Muscle of arm (tissue), 1 donor: ENCODE measurements at regions not wholly inside any gene's neighbourhood (a gene's known extent, or its start where the extent isn't known, plus 50 kb on each side); places are given as distances from the start of the nearest gene placed in this dataset.
A peak's percentile ranks its signal among the peaks of the same experiment; 100 is the strongest.

ENCODE experiments used
- DNase-seq: peaks from one replicate; pipeline ENCODE4 v3.0.0-alpha.2; 2013

DNA sequence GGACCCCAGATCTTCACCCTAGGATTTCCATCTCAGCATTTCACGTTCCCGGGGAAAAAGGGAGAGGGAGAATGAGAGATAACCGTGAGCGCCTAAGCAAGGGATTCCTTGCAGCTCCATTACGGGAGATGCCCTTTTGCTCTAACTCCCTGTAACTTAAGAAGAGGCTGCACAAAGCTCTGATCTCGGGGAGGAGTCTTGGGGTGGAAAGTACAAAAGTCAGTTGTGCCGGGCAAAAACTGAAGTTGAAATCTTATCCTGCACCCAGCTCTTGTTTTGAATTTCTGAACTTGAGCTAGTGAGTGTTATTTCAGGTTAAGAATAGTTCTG lies 256.4 kb upstream of the SOX21 start:
- DNase-seq = no peak

DNA sequence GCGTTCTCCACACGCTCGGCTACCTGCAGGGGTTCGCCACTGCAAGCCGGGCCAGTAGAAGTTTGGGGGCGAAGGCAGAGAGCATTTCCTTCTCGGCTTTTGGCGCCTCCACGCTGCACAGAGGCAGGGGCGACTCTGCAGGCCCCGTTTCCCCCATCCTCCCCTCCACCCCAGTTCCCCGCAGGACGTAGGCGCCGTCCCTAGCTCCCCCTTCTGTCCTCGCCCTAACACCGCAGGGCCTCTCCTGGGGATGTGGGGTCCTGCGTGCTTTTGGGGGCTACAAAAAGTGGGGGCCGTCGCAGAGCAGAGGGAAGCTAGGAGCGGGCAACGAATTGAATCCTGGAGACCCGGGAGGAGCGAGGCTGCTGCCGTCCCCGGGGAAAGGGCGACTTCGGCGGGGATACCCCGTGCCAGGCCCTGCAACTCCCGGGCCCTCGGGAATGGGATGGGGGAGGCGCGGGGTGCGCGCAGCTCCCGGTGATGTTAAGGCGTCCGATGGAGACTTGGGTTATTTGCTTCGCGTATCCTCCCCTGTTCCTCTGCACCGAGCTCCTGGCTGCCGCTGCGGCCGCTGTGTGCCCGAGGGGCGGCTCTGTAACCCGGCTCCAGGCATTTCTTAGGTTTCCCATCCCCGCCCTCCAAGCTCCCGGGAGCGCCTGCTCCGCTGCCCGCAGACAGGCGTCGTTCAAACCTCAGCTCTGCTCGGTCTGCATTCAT lies 255.9 kb upstream of the SOX21 start:
- no peak for DNase-seq

DNA sequence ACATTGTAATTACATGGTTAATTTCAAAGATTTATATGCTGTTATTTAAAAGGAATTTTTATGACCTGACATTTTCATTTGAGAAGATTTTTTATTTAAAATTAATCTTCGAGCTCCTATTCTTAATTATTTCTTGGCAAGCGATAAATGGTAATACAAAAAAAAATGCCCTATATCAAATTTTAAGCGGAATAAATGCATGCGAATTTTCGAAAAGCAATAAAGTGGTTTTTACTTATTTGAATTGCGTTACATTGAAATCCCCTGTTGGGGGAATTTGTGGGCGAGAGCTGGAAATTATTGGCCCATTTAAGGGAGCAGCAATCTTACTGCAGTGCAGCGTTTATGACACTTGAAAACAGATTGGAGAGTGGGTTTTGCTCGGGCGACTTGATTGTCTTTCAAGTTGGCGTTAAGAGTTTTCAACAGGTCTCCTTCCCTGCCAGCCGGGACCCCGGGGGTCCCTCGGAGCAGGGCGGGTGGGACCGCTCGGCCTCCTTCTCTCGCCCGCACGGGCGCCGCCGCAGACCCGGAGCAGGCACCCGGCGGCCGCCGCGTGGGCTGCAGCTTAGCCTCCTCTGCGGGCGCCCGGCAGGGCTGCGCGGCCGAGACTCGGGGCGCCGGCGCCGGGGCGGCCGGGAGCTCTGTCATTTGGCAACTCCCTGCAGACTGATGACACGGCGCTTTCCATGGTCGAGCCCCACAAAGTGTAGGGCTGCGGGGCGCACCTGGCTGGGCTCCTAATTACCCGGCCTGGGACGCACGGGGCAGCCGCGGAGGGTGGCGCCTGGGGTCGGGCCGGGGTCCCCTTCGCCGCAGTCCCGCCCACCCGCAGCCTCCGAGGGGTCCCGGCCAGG lies 255.1 kb upstream of the SOX21 start:
- DNase-seq = no peak

DNA sequence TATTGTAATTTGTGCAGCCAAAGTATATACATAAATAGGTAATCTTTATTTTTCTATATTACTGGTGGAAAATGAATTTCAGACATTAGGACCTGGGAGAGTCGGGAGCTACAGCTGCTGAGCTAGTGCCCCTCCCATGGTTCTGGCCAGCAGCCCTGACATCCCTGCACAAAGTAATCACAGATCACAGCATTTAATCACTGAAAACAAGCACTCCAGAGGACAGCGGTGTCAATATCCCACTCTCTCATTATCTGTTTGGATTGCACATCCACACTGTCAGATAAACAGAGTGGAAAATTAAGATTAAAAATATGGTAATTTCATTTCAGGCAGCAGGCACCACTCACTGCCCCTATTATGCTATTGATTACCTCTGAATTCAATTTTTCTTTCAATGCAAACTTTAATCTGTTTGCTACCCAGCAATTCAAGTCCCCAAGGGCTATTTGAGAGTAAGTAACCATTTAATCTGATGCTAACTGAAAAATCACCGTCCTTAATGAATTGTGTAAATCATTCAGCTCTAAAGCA lies 254.1 kb upstream of the SOX21 start:
- no peak for DNase-seq

DNA sequence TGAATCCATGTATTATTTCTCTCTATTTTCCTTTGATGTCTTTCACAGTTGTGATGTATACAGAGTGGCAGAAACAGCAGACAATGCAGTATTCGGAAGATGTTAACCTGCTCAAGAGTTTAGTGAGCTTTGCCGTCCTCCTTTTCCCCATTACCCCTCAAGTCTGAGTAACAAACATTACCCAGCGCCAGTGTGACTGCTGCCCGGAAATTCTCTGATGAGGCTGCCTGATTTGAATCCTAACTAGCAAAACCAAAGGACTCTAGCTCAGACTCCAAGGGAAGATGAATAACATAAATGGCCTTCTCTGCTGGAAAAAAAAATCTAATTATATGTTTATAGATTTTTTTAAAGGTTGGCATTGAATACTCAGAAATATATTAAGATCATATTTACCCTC lies 247.3 kb upstream of the SOX21 start:
- no peak for DNase-seq

DNA sequence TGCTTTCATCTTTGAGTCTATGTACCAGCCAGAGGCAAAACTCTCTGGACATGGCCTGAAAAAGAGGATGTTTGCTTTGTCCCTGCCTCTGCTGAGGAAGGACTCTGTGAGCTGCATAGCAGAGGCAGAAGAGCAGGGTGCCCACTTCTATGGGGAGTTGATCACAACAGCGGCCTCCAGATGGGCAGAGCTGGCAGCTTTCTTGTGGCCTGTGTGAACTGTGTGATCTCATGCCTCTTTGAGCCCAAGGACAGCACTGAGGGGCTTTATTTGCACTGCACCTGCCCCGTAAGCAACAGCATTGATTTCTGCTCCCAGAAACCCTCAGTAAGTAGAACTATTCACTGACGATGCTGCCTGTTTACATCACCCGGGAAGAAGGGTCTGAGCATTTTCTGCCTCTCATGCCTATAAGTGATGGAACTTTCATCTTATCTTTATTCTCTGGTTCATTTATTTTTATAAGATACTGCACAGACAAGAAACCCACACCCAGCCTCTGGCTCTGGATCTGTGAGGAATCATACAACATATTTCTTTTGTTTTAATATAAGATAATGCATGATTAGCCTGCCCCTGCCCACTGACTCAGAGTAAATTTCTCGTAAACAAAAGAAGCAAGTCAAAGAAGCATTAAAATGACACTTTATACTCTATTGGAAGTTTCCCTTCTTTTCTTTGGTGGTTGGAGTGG lies 244.2 kb upstream of the SOX21 start:
- no peak for DNase-seq

DNA sequence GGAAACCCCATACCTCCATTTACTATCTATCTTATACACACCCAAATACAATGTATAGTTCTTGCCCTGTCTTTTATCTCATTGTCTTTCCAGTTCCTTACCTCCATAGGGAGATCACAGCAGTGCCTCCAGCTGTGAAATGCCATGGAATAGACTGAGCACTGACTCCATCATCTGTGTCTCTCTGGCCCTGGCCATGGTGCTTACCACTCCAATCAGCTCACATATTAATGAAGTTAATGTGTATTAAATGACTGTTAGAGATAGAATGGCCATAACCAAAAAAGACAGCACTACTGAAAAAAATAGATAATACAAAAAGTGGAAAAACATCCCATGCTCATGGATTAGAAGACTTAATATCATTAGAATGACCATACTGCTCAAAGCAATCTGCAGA lies 240.4 kb upstream of the SOX21 start:
- DNase-seq = no peak

DNA sequence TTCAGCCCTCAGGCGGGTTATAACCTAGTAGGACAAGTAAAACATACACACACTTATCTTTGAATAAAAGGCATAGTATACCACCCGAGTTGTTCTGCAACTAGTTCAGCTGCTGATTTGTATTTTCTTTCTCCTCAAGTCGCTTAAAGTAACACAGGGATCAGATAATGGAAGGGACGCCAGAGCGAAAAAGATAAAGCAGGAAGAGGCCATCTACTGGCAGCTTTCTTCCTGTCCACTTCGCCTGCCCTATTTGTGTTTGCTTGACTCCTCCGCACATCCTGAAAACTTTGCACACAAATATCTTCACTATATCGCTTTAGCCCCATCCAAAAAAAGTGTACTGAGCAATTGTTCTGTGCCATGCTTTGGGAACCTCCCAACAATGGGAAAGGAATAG lies 238.0 kb upstream of the SOX21 start:
- no peak for DNase-seq

DNA sequence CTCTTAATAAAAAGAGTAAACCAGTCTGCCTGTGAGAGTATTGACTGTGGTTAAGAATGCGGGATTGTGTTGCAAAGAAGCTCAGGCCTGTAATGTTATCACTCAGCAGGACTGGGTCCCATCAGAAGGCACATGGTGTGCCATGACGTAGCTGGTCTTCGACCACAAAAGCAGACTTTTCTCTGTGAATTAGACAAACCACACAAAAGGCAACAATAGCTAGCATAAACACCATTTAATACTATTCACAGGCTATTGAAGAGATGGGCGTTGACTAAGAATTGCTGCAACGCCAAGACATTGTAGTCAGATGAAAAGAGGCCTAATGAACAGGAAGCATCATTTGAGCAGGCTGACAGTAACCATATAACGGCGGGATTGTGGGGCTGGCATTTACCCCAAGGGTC lies 235.6 kb upstream of the SOX21 start:
- DNase-seq = no peak

DNA sequence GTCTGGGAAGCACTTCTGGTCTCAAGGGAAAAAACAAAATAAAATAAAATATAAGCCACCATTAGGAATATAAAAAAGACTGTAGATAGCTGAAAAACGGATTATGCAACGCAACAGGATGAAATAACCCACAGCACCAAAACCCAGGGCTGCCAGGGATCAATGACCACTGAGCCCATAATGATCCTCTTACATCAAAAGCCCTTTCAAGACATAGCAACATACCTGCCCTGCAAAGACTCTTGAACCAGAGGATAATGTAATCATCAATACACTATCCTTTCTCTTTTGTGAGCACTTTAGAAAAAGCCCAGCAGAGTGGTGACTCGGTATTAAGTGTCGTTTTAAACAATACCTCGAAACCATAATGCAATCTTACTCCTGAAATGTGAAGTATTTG lies 235.0 kb upstream of the SOX21 start:
- no peak for DNase-seq

DNA sequence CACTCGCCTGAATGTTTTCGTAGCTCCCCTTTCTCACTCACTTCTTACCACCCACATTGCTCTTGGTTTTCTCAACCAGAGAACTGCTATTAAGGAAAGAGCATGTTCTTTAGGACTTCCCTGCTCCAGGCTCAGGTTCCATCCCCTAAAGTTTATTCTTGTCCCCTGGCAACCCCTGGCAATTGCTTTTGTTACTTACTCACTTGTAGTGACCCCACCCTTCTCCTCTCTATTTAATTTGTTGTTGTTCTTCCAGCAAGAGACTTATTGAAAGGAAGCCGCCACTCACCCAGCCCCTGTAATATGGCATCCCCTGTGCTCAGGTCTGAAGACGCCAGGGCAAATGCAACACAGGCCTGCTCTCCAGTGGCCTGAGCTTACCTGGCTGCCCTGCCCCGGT lies 233.7 kb upstream of the SOX21 start:
- no peak for DNase-seq

DNA sequence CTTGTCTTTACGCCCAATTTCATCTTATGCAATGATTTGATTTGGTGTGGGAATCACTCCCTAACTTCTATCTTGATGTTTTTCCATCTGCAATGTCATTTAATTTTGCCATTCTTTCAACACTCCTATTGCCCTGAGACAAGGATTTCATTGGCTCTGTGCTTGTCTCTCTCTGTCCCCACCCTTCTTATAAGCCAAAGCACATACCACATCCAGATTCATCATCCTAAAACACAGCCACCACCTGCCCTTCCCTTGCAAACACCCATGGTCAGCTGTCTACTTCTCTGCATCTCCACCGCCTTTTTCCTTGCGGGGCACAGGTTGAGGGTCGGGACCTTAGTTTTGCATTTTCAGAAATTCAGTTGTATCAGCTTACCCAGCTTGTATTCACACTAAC lies 225.8 kb upstream of the SOX21 start:
- DNase-seq = no peak

DNA sequence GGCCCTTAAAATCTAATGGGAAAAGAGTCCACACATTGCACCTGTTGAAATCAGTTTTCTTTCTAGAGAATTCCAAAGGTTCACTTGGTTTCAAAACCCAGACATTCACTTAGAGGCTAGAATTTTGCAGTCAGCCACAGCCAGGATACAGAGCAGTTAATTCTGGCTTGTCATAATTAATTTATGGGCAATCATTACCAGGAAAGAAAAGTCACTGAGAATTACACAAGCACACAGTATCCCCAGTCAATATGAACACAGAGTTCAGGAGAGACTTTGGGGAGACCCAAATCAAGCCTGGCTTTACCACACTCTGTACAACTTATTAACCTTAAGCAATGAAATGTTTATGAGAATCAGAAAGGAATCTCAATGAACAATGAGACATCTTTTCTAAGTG lies 224.3 kb upstream of the SOX21 start:
- DNase-seq = no peak

DNA sequence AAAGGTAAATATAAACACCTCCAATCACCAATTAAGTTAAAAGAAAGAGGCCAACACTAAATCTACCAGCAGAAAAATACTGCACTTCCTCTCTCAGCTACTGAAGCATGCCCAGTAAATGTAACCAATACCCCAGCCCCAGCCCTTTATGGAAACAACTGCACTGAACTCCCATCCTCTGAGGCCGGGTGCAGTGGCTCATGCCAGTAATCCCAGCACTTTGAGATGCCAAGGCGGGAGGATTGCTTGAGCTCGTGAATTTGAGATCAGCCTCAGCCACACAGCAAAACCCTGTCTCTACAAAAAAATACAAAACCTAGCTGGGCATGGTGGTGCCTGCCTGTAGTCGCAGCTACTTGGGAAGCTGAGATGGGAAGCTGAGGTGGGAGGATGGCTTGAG lies 221.6 kb upstream of the SOX21 start:
- DNase-seq = no peak

DNA sequence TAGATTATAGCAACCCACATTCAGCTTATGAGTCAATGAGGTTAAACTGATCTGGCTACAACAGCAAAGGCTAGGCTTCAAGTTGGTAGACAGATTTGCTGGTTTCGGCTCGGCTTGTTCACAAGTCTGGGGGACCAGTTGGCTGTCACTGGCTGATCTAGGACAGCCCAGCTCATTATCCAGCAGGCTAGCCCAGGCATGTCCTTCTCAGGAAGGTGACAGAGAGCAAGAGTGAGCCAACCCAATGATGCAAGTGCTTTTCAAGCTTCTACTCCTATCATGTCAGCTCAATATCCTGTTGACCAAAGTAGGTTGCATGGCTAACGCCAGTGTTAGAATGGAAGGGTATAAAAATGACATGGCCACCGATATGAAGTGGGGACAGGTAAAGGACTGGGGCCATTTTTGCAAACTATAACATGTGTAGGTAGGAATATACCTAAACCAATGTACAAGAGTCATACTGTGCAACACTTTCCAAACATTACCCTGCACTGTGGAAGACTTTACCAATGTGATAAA lies 220.9 kb upstream of the SOX21 start:
- DNase-seq = no peak

DNA sequence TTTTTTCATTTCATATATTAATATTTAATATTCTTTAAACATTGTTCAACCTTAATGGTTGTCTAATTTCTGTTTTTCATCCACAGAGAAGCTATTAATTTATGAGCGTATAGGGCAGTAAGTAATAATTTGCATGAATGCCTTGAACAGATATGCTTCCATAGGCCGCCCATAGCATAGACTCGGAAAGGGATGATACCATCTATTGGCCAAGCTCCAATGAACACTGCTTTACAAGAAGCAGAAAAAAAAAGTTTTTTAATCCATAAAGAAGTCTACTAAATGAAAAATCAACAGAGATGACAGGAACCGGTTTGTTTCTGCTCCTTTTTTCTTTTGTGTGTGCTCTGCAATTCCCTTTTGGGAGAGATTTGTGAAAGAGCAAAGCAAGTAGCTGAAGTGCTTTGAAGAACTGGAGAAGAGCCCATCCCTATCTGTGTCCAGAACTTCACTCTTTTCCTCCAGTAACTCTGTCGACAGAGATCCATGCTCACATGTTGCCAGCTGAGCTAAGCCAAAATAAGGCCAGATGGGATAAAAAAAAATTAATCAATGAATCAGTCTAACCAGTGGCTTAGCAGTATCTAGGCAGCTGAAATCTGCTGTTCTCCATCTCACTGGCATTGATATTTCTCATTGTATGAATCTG lies 215.9 kb upstream of the SOX21 start:
- peak; percentile 9 for DNase-seq

DNA sequence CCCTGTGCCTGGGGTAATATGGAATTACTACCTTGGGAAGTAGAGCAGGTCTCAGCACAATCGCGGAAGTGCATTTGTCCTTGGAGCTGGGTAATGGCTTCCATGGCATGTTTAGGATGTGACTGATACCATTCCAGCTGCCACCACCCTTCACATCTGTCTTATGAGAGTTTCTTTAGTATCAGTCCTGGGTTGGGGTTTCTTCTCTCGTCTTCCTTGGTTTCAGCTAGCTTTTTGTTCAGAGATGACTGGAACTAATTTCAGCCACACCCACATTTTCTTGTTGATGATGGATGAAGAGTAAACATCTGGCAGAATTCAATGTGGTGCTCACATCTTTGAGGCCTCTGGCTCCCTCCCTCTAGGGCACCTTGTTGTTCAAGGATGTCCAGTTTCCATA lies 212.9 kb upstream of the SOX21 start:
- DNase-seq = no peak

DNA sequence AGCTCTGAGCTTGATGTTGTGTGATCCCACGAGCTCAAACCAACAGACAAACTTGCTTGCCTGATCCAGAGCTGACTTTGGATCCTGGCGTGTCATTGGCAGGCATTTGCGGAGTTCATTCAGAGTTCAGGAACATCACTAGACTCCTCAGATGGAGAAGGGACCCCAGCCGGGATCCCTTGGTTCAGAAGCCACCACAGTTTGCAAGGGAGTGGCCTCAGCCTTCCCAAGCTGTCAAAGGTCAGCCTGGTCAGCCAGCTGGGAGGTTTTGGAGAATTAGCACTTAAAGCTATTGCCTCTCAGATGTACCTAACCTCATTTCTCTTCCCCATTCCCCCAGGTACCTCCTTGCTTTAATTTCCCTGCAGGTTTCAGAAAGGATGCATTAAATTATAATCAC lies 208.8 kb upstream of the SOX21 start:
- DNase-seq = no peak

DNA sequence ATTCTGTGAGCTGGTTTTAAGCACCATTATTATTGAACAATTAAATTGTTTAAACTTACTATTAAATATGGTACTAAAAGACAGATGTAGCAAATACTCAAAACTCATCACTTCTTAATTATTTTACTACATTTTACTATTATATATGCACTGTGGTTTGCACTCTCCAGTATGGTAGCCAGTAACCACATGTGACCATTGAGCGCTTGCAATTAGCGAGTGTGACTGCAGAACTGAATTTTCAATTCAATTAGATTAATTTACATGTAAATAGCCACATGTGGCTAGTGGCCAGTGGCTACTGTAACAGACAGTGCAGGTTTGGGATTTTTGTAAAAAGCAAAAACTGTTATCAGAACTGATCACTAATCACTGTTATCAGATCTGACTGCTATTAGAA lies 208.2 kb upstream of the SOX21 start:
- no peak for DNase-seq

DNA sequence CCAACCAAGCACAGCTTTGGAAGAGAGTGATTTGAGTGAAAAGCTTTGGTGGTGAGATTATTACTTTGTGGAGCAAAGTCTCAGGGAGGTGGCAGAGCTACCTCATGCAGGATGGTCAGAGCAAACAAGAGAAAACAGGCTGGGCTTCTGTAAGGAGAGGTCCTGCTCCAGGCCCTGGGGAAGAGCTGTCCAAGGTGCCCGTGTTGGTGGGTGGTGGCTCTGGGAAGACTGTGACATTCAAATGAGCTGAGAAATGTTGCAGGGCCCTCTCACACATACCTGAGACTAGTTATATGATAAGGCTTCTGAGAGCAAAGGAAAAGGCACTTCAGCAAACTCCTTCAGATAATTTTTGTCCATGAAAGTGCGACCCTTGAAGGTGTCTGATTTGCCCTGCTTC lies 205.5 kb upstream of the SOX21 start:
- DNase-seq = no peak

DNA sequence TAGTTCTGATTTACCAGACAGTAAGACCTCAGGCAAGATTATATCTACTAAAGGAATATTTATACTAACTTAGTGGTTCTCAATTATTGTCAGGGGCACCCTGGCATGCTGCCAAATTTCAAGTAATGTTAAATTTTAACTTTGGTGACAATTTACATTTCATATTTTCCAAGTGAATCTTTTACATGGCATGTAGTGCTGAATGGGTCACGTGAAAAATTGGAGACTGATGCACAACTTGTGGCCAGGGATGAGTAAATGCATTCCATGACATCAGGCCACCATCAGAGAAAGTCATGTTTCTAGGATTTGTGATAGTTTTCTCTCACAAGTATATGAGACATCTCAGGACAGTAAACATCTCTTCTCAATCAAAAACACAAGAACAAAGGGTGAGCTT lies 202.6 kb upstream of the SOX21 start:
- DNase-seq = no peak

DNA sequence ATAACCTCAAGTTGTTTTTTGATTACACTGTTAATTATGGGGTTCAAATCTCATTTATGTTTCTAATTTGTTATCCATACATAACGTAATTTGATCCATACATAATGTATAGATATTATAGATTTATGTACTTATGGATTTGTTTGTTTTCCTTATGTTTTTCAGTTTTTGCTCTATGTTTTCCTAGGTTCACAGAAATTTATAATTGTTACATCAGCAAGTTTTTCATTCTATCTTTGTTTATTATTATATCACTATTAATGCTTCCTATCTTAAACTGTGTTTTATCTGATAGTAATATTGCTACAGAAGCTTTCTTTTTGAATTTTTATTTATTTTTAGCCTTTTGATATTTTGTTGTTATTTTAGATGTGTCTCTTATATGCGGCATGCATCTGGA lies 194.3 kb upstream of the SOX21 start:
- DNase-seq = no peak
